PC-3 (cell line): ENCODE measurements at regions not wholly inside any gene's neighbourhood (a gene's known extent, or its start where the extent isn't known, plus 50 kb on each side); places are given as distances from the start of the nearest gene placed in this dataset.
A peak's percentile ranks its signal among the peaks of the same experiment; 100 is the strongest.

Experiments
- ATAC-seq: fragments of 200-7000 bp; cut with Tn5 transposase; 2 replicates; pipeline ENCODE4 v1.9.1; 2020; ENCODE audit warnings: mild to moderate bottlenecking, moderate library complexity
- BruUV-seq: library from RNA; stranded (reverse); fragments of 400-500 nt; replicated peaks from 2 replicates; lab custom pipeline; 2021; lab: Mats Ljungman, UMichigan
- CTCF ChIA-PET: fragments of 300-600 bp; sonication (Branson Sonifier 250); formaldehyde crosslinking; loops from one replicate; lab custom pipeline; 2022; ENCODE audit warnings: antibody characterized with exemption; lab: Charles Lee
- POLR2A ChIA-PET: fragments of 300-600 bp; sonication (Branson Sonifier 250); formaldehyde crosslinking; loops from one replicate; lab custom pipeline; 2022; ENCODE audit warnings: antibody characterized with exemption; ENCODE audit not compliant: unreplicated experiment; lab: Charles Lee
- DNase-seq: peaks from one replicate; pipeline ENCODE4 v3.0.0-alpha.2; 2015
- H2AFZ ChIP-seq: fragments of 300-600 bp; sonication (generic); 2 replicates; pipeline ENCODE4 v1.6.0; 2016; ENCODE audit warnings: antibody characterized with exemption, low read length
- H3F3A ChIP-seq: fragments of 300-600 bp; sonication (generic); one replicate; pipeline ENCODE4 v1.6.0; 2017; ENCODE audit warnings: antibody characterized with exemption, low read length, control low read depth, mild to moderate bottlenecking; ENCODE audit not compliant: unreplicated experiment
- H3K27ac ChIP-seq: fragments of 300-600 bp; sonication (generic); 2 replicates; pipeline ENCODE4 v1.5.1; 2016; ENCODE audit warnings: mild to moderate bottlenecking, low read length
- H3K27me3 ChIP-seq: fragments of 300-600 bp; sonication (generic); 2 replicates; pipeline ENCODE4 v1.6.1; 2016; ENCODE audit warnings: low read length, mixed read lengths
- H3K36me3 ChIP-seq: fragments of 300-600 bp; sonication (generic); 2 replicates; pipeline ENCODE4 v1.6.1; 2016; ENCODE audit warnings: low read depth, mixed run types, low read length, mixed read lengths
- H3K4me1 ChIP-seq: fragments of 300-600 bp; sonication (generic); 2 replicates; pipeline ENCODE4 v1.5.1; 2016; ENCODE audit warnings: low read length; ENCODE audit not compliant: insufficient read depth
- H3K4me2 ChIP-seq: fragments of 300-600 bp; sonication (generic); 2 replicates; pipeline ENCODE4 v1.6.0; 2016; ENCODE audit warnings: low read length
- H3K4me3 ChIP-seq: fragments of 300-600 bp; sonication (generic); 2 replicates; pipeline ENCODE4 v1.5.1; 2016; ENCODE audit warnings: mild to moderate bottlenecking, low read length, mixed read lengths
- H3K79me2 ChIP-seq: fragments of 300-600 bp; sonication (generic); 2 replicates; pipeline ENCODE4 v1.6.1; 2017; ENCODE audit warnings: low read length, mixed read lengths
- H3K9ac ChIP-seq: fragments of 300-600 bp; sonication (generic); 2 replicates; pipeline ENCODE4 v1.6.0; 2016; ENCODE audit warnings: mild to moderate bottlenecking, low read length
- H3K9me2 ChIP-seq: fragments of 300-600 bp; sonication (generic); replicated peaks from 2 replicates; pipeline ENCODE4 v1.6.1; 2016; ENCODE audit warnings: mixed run types, low read length, mixed read lengths
- H3K9me3 ChIP-seq: fragments of 300-600 bp; sonication (generic); 2 replicates; pipeline ENCODE4 v1.6.1; 2016; ENCODE audit warnings: low read length, mixed read lengths
- H4K20me1 ChIP-seq: fragments of 300-600 bp; sonication (generic); 2 replicates; pipeline ENCODE4 v1.6.1; 2016; ENCODE audit warnings: low read length, mixed read lengths
- EZH2 ChIP-seq: fragments of 300-600 bp; sonication (generic); IDR thresholded peaks from one replicate; pipeline ENCODE4 v1.6.1; 2017; ENCODE audit warnings: antibody characterized with exemption, mild to moderate bottlenecking, low read length; ENCODE audit not compliant: unreplicated experiment
- EZH2phosphoT487 ChIP-seq: fragments of 300-600 bp; sonication (generic); IDR thresholded peaks from 2 replicates; pipeline ENCODE4 v1.6.1; 2018; ENCODE audit warnings: mild to moderate bottlenecking, antibody characterized with exemption, low read length, borderline replicate concordance
- intact Hi-C: fragments of 100-400 bp; cut with micrococcal nuclease; formaldehyde crosslinking; loops from 2 replicates; pipeline ENCODE4 v1.9.0; 2023
- TF ChIP-seq, protein P1 (sequence below): fragments of 300-600 bp; sonication (generic); conservative IDR thresholded peaks from 2 replicates; pipeline ENCODE4 v1.5.1; 2017; ENCODE audit warnings: antibody characterized with exemption, low read depth, mild to moderate bottlenecking, low read length

DNA sequence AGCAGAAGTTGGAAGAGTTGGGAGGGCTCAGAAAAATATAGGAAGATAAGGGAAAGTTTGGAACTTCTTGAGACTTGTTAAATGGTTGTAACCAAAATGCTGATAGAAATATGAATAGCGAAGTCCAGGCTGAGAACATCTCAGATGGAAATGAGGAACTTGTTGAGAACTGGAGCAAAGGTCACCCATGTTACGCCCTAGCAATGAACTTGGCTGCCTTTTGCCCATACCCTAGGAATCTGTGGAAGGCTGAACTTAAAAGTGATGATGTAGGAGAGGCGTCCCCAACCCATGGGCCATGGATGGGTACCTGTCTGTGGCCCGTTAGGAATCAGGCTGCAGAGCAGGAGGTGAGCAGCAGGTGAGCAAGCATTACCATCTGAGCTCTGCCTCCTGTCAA lies 347.8 kb downstream of the ARL4A start:
- intact Hi-C loops: no loop called here
- no peak for ATAC-seq
- Histone ChIP-seq H2AFZ (no peak overlapping the region), H3K4me1 (peaks cover 17% of the 10 kb centered on the region), H4K20me1 (no peaks in the 10 kb centered on the region), H3K4me3 (no peak overlapping the region), H3K9me3 (no peaks in the 10 kb centered on the region), H3F3A (no peaks in the 10 kb centered on the region), H3K4me2 (no peak overlapping the region), H3K27me3 (no peaks in the 10 kb centered on the region), H3K79me2 (no peaks in the 10 kb centered on the region), H3K36me3 (no peaks in the 10 kb centered on the region), H3K27ac (no peak overlapping the region), H3K9ac (no peak overlapping the region), H3K9me2 (no peaks in the 10 kb centered on the region)
- BruUV-seq: no TSS peak
- CTCF ChIA-PET: no interaction called here
- no peak for DNase-seq
- TF ChIP-seq, protein P1, sequence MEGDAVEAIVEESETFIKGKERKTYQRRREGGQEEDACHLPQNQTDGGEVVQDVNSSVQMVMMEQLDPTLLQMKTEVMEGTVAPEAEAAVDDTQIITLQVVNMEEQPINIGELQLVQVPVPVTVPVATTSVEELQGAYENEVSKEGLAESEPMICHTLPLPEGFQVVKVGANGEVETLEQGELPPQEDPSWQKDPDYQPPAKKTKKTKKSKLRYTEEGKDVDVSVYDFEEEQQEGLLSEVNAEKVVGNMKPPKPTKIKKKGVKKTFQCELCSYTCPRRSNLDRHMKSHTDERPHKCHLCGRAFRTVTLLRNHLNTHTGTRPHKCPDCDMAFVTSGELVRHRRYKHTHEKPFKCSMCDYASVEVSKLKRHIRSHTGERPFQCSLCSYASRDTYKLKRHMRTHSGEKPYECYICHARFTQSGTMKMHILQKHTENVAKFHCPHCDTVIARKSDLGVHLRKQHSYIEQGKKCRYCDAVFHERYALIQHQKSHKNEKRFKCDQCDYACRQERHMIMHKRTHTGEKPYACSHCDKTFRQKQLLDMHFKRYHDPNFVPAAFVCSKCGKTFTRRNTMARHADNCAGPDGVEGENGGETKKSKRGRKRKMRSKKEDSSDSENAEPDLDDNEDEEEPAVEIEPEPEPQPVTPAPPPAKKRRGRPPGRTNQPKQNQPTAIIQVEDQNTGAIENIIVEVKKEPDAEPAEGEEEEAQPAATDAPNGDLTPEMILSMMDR: no peak
- no peak for TF ChIP-seq EZH2
- TF ChIP-seq EZH2phosphoT487: no peak
- POLR2A ChIA-PET: no interaction called here

DNA sequence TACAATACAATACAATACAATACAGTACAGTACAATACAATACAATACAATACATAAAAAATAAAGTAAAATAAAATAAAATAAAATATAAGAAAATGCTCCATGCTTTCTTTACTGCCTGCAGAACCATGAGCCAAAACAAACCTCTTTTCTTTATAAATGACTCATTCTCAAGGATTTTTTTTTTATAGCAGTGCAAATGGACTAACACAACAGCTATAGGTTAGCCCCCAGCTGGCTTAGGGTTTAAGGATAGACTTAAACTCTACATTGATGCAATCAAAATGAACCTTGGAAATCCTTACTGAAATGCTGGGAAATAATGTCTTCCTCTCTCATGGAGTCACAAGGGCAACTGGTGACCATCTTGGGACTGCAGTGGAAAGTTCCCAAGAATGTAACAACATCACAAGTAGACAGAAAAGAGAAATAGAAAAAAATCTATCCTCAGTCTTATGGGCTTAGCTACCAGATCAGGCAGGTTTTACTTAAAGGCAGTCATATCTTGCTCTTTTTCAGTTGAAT lies 348.9 kb downstream of the ARL4A start:
- H3K9me3 ChIP-seq: no peaks in the 10 kb centered on the region
- H3K4me2 ChIP-seq: peak overlapping the region; percentile 26; the same call in 1 of the 2 replicates
- H3K9me2 ChIP-seq: no peaks in the 10 kb centered on the region
- H3K36me3 ChIP-seq: no peaks in the 10 kb centered on the region
- no peak overlapping the region for H3K4me3 ChIP-seq
- H2AFZ ChIP-seq: no peak overlapping the region
- H4K20me1 ChIP-seq: no peaks in the 10 kb centered on the region
- H3K27me3 ChIP-seq: no peaks in the 10 kb centered on the region
- CTCF ChIA-PET: no interaction called here
- TF ChIP-seq EZH2phosphoT487: no peak
- TF ChIP-seq, protein P1: no peak
- H3K27ac ChIP-seq: no peak overlapping the region
- H3K4me1 ChIP-seq: peaks cover 13% of the 10 kb centered on the region
- no peak overlapping the region for H3K9ac ChIP-seq
- DNase-seq: peak; percentile 54
- H3K79me2 ChIP-seq: no peaks in the 10 kb centered on the region
- POLR2A ChIA-PET: no interaction called here
- H3F3A ChIP-seq: no peaks in the 10 kb centered on the region
- peak; percentile 74 for ATAC-seq
- intact Hi-C loops: no loop called here
- no TSS peak for BruUV-seq

DNA sequence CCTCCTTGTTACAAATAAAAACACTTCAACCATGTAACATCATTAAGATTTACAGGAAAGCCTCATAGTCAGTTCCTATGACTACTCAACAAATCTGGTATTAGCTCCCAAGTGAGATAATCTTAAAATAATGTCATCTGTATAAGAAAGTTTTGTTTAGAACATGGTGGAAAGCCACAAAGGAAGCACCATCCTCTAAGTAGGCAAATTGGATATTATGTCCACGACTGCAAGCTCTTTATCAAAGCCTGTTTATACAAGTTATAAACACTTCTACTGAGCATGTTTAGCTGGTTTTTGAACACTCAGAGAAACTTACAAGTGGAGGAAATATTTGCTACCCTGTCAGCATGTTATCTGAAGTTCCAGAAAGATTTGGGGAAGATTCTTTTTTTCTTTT lies 349.8 kb downstream of the ARL4A start:
- H3K4me3 ChIP-seq: no peak overlapping the region
- no peak for ATAC-seq
- no peaks in the 10 kb centered on the region for H4K20me1 ChIP-seq
- ChIA-PET POLR2A (interaction anchor here (0.6 kb wide), 1 partner anchor 322 kb away, joined by 5 read pairs; no protein-coding TSS in a partner anchor), CTCF (no interaction called here)
- H3K9me3 ChIP-seq: no peaks in the 10 kb centered on the region
- H3F3A ChIP-seq: no peaks in the 10 kb centered on the region
- H3K9ac ChIP-seq: no peak overlapping the region
- DNase-seq: no peak
- BruUV-seq: no TSS peak
- H3K27me3 ChIP-seq: no peaks in the 10 kb centered on the region
- H3K4me1 ChIP-seq: peaks cover 14% of the 10 kb centered on the region
- no peak overlapping the region for H3K27ac ChIP-seq
- H3K79me2 ChIP-seq: no peaks in the 10 kb centered on the region
- H3K4me2 ChIP-seq: no peak overlapping the region
- no peak overlapping the region for H2AFZ ChIP-seq
- intact Hi-C loops: no loop called here
- TF ChIP-seq EZH2phosphoT487: no peak
- TF ChIP-seq EZH2: no peak
- TF ChIP-seq, protein P1: no peak
- no peaks in the 10 kb centered on the region for H3K36me3 ChIP-seq
- no peaks in the 10 kb centered on the region for H3K9me2 ChIP-seq
